Uterus (tissue), 3 donors: ENCODE measurements at regions not wholly inside any gene's neighbourhood (a gene's known extent, or its start where the extent isn't known, plus 50 kb on each side); places are given as distances from the start of the nearest gene placed in this dataset.
"Not testable (repeated sequence)": the region's sequence is repeated elsewhere in the genome, so short reads cannot be mapped to it uniquely, and the experiment has no call there.

ENCODE experiments used
- DNase-seq, 2 donors: peaks; one replicate each; pipeline ENCODE4 v3.0.0-alpha.2; 2019 to 2020
- H3K27ac ChIP-seq, 2 donors: fragments of 200-600 bp; sonication (generic); 1 replicate in 1 of 2; 2 replicates in 1 of 2; pipeline ENCODE4 v1.5.1; 2016 to 2018
- H3K27me3 ChIP-seq, 2 donors: fragments of 200-600 bp; sonication (generic); one replicate each; pipeline ENCODE4 v1.5.1; 2018 to 2019; ENCODE audit warnings: control low read depth in 1 of 2
- H3K36me3 ChIP-seq, 2 donors: fragments of 200-600 bp; sonication (generic); one replicate each; pipeline ENCODE4 v1.5.1; 2019; ENCODE audit warnings: control low read depth in 1 of 2
- H3K4me1 ChIP-seq, 2 donors: fragments of 200-600 bp; sonication (generic); one replicate each; pipeline ENCODE4 v1.5.1; 2018 to 2019; ENCODE audit warnings: control low read depth in 1 of 2
- H3K4me3 ChIP-seq, 2 donors: fragments of 200-600 bp; sonication (generic); 1 replicate in 1 of 2; 2 replicates in 1 of 2; pipeline ENCODE4 v1.5.1; 2018 to 2019; ENCODE audit warnings: mild to moderate bottlenecking in 1 of 2
- H3K9me3 ChIP-seq, 2 donors: fragments of 200-600 bp; sonication (generic); one replicate each; pipeline ENCODE4 v1.5.1; 2019; ENCODE audit warnings: control low read depth in 1 of 2
- POLR2A ChIP-seq, 2 donors: fragments of 450-650 bp; IDR thresholded peaks; one replicate each; pipeline ENCODE4 v1.6.1; 2016; ENCODE audit warnings: antibody characterized with exemption in 2 of 2, mild to moderate bottlenecking in 1 of 2, moderate library complexity in 1 of 2
- intact Hi-C: fragments of 100-400 bp; cut with DNase I; formaldehyde crosslinking; loops from one replicate; pipeline ENCODE4 v1.15.1; 2023; ENCODE audit warnings: low total_unique reads
- TF ChIP-seq, protein P1 (sequence below), 4 experiments: fragments of 200-600 bp in 2 of 4; fragments of 450-650 bp in 2 of 4; sonication (generic) in 2 of 4; IDR thresholded peaks; one replicate each; pipeline ENCODE4 v1.5.1; 2016 to 2019; ENCODE audit warnings: antibody characterized with exemption in 4 of 4, mild to moderate bottlenecking in 2 of 4, moderate library complexity in 1 of 4
- donor health status: DM: yes; HTN: yes; CAD: no.

GRCh38 chr18:55903911-55904310 is 315.9 kb upstream of the TCF4 start:
- H3K36me3 ChIP-seq, result no peaks in the 10 kb centered on the region
- no peaks in the 10 kb centered on the region for H3K9me3 ChIP-seq
- no peak overlapping the region for H3K27ac ChIP-seq
- no peak overlapping the region for H3K4me3 ChIP-seq
- TF ChIP-seq POLR2A (IDR thresholded peaks at IDR 0.05), result no peak
- TF ChIP-seq, protein P1, sequence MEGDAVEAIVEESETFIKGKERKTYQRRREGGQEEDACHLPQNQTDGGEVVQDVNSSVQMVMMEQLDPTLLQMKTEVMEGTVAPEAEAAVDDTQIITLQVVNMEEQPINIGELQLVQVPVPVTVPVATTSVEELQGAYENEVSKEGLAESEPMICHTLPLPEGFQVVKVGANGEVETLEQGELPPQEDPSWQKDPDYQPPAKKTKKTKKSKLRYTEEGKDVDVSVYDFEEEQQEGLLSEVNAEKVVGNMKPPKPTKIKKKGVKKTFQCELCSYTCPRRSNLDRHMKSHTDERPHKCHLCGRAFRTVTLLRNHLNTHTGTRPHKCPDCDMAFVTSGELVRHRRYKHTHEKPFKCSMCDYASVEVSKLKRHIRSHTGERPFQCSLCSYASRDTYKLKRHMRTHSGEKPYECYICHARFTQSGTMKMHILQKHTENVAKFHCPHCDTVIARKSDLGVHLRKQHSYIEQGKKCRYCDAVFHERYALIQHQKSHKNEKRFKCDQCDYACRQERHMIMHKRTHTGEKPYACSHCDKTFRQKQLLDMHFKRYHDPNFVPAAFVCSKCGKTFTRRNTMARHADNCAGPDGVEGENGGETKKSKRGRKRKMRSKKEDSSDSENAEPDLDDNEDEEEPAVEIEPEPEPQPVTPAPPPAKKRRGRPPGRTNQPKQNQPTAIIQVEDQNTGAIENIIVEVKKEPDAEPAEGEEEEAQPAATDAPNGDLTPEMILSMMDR (IDR thresholded peaks at IDR 0.05), result no peak
- intact Hi-C loops, result no loop called here
- no peak for DNase-seq
- no peaks in the 10 kb centered on the region for H3K4me1 ChIP-seq
- H3K27me3 ChIP-seq, result no peaks in the 10 kb centered on the region

GRCh38 chr18:55900380-55900779 is 312.4 kb upstream of the TCF4 start:
- DNase-seq, result no peak
- intact Hi-C loops, result no loop called here

DNA sequence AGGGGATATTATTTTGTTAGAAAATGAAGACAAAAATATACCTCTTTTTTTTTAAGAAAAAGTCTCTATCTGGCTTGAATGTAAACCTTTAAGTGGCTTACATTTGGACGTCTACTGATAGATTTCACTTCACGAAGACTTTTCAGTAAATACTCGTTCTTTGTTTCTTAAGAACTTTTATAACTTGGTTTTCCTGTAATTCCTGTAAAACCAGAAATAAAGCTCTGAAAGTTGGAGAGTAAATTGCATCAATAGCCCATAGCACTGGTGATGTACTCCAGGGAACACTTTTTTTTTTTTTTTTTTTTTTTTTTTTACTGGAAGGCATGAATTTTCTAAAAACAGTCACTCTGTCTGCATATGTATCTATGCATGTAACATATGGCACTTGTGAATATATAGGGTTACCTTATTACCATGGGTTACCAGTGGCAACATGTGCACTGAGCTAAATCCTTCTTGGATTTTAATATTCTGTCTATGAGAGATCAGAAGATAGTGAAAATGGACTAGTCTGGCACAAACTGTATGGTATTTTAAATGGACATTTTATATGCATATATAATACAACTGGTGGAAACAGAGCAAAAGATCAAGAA is 309.2 kb upstream of the TCF4 start:
- H3K4me3 ChIP-seq, result no peak overlapping the region
- no peaks in the 10 kb centered on the region for H3K4me1 ChIP-seq
- no peaks in the 10 kb centered on the region for H3K9me3 ChIP-seq
- DNase-seq, result no peak
- H3K27me3 ChIP-seq, result no peaks in the 10 kb centered on the region
- no peak overlapping the region for H3K27ac ChIP-seq
- TF ChIP-seq, protein P1 (IDR thresholded peaks at IDR 0.05), result no peak
- no peak for TF ChIP-seq POLR2A (IDR thresholded peaks at IDR 0.05)
- intact Hi-C loops, result no loop called here
- H3K36me3 ChIP-seq, result no peaks in the 10 kb centered on the region

More at GRCh38 chr18:55900380-55900779, 312.4 kb upstream of the TCF4 start:
- Histone ChIP-seq H3K9me3 (no peaks in the 10 kb centered on the region), H3K4me3 (no peak overlapping the region), H3K27me3 (no peaks in the 10 kb centered on the region), H3K36me3 (no peaks in the 10 kb centered on the region), H3K4me1 (no peaks in the 10 kb centered on the region), H3K27ac (no peak overlapping the region)
- no peak for TF ChIP-seq POLR2A (IDR thresholded peaks at IDR 0.05)
- TF ChIP-seq, protein P1 (IDR thresholded peaks at IDR 0.05), result no peak

GRCh38 chr18:55893948-55894347 is 306.0 kb upstream of the TCF4 start:
- Histone ChIP-seq H3K36me3 (no peaks in the 10 kb centered on the region), H3K4me3 (no peak overlapping the region), H3K9me3 (no peaks in the 10 kb centered on the region), H3K4me1 (no peaks in the 10 kb centered on the region), H3K27ac (no peak overlapping the region), H3K27me3 (no peaks in the 10 kb centered on the region)
- intact Hi-C loops, result no loop called here
- TF ChIP-seq POLR2A (IDR thresholded peaks at IDR 0.05), result no peak
- TF ChIP-seq, protein P1 (IDR thresholded peaks at IDR 0.05), result no peak
- no peak for DNase-seq

- DNase-seq, intact Hi-C loops, H3K27me3 ChIP-seq, H3K4me1 ChIP-seq, H3K27ac ChIP-seq, H3K36me3 ChIP-seq, H3K9me3 ChIP-seq: not testable (repeated sequence)
- peak overlapping the region in 1 of 2 donors; percentile 0 for H3K4me3 ChIP-seq
These were observed 305.1 kb upstream of the TCF4 start for GRCh38 chr18:55892862-55893813.
